Fibroblast of mammary gland (primary cell): ENCODE measurements at regions not wholly inside any gene's neighbourhood (a gene's known extent, or its start where the extent isn't known, plus 50 kb on each side); places are given as distances from the start of the nearest gene placed in this dataset.

Experiments used
- DNase-seq: peaks from one replicate; pipeline ENCODE4 v3.0.0-alpha.2; 2010; ENCODE audit warnings: low read depth
- H3K4me3 ChIP-seq: 2 replicates; pipeline ENCODE4 v1.5.1; 2011; ENCODE audit warnings: low read depth, mild to moderate bottlenecking, low read length, moderate library complexity; ENCODE audit not compliant: control insufficient read depth
- CTCF ChIP-seq: conservative IDR thresholded peaks from 2 replicates; pipeline ENCODE4 v1.5.1; 2011; ENCODE audit warnings: low read depth, low read length, inconsistent platforms; ENCODE audit not compliant: control insufficient read depth, insufficient read depth

- TF ChIP-seq CTCF = no peak
- no peak for DNase-seq
- H3K4me3 ChIP-seq = no peak overlapping the region
Observed at GRCh38 chr3:34261001-34261385, 462.6 kb downstream of the PDCD6IP start.

- no peak overlapping the region for H3K4me3 ChIP-seq
- no peak for DNase-seq
- TF ChIP-seq CTCF = no peak
Observed at GRCh38 chr3:34263101-34263621, 464.7 kb downstream of the PDCD6IP start.

- H3K4me3 ChIP-seq = no peak overlapping the region
- TF ChIP-seq CTCF = no peak
- DNase-seq = no peak
Observed at GRCh38 chr3:34264337-34265041, 466.1 kb downstream of the PDCD6IP start.

- H3K4me3 ChIP-seq = no peak overlapping the region
- no peak for DNase-seq
- TF ChIP-seq CTCF = no peak
Observed at GRCh38 chr3:34267088-34267487, 468.7 kb downstream of the PDCD6IP start.

- no peak overlapping the region for H3K4me3 ChIP-seq
- no peak for TF ChIP-seq CTCF
- no peak for DNase-seq
Observed at GRCh38 chr3:34268032-34268709, 469.7 kb downstream of the PDCD6IP start.

- H3K4me3 ChIP-seq = no peak overlapping the region
Observed at GRCh38 chr3:34275811-34276210, 477.4 kb downstream of the PDCD6IP start.

More at GRCh38 chr3:34275811-34276210, 477.4 kb downstream of the PDCD6IP start:
- no peak for DNase-seq
- no peak for TF ChIP-seq CTCF
